HepG2 (cell line): ENCODE measurements at regions not wholly inside any gene's neighbourhood (a gene's known extent, or its start where the extent isn't known, plus 50 kb on each side); places are given as distances from the start of the nearest gene placed in this dataset.

ENCODE experiments used
- ATAC-seq: fragments of 200-7000 bp; cut with Tn5 transposase; 3 replicates; pipeline ENCODE4 v1.9.1; 2020; ENCODE audit warnings: mild to moderate bottlenecking, moderate library complexity
- BruUV-seq: library from RNA; stranded (reverse); fragments of 400-500 nt; replicated peaks from 2 replicates; lab custom pipeline; 2021; lab: Mats Ljungman, UMichigan
- CTCF ChIA-PET: fragments of 300-600 bp; formaldehyde crosslinking; extraction: SDS; loops from one replicate; lab custom pipeline; 2021; ENCODE audit warnings: low total read pairs, inconsistent platforms, low intra/inter-chr PET ratio; lab: Yijun Ruan, JAX
- POLR2A ChIA-PET: fragments of 350-600 bp; sonication (Branson Sonifier 250); formaldehyde crosslinking; loops from one replicate; lab custom pipeline; 2020; ENCODE audit warnings: antibody characterized with exemption, inconsistent platforms; lab: Yijun Ruan, JAX
- DNase-seq: peaks from one replicate; pipeline ENCODE4 v3.0.0-alpha.2; 2015; ENCODE audit warnings: low spot score
- FAIRE-seq: peaks from 3 replicates; lab custom pipeline; 2011; peaks lifted over from hg19 to GRCh38; lab: Jason Lieb, UNC
- H2AFZ ChIP-seq: one replicate; pipeline ENCODE4 v1.6.1; 2011; ENCODE audit warnings: low read length, inconsistent platforms
- H3K27ac ChIP-seq: fragments of 300-600 bp; 3 replicates; pipeline ENCODE4 v1.8.0; 2011; ENCODE audit warnings: mixed run types, mild to moderate bottlenecking, mixed read lengths, low read length, inconsistent platforms; ENCODE audit not compliant: insufficient read depth; ENCODE audit errors: extremely low read length
- H3K27me3 ChIP-seq, 2 experiments: fragments of 200-600 bp in 1 of 2; 2 replicates in 1 of 2; 3 replicates in 1 of 2; pipeline versions ENCODE4 v1.6.0 to v1.8.0; 2011; ENCODE audit warnings: low read length in 2 of 2, mild to moderate bottlenecking in 2 of 2, moderate library complexity in 2 of 2, inconsistent platforms in 1 of 2; ENCODE audit not compliant: insufficient read depth in 2 of 2, control insufficient read depth in 1 of 2
- H3K36me3 ChIP-seq, 2 experiments: fragments of 200-600 bp in 1 of 2; replicated peaks in 1 of 2; 2 replicates in 1 of 2; 3 replicates in 1 of 2; pipeline versions ENCODE4 v1.5.1 to v1.8.0; 2011; ENCODE audit warnings: low read length in 2 of 2, inconsistent platforms in 1 of 2; ENCODE audit not compliant: insufficient read depth in 2 of 2, control insufficient read depth in 1 of 2
- H3K4me1 ChIP-seq: 2 replicates; pipeline ENCODE4 v1.5.1; 2012; ENCODE audit warnings: low read length, inconsistent platforms; ENCODE audit not compliant: insufficient read depth
- H3K4me2 ChIP-seq: 2 replicates; pipeline ENCODE4 v1.6.0; 2011; ENCODE audit warnings: low read depth, low read length, inconsistent platforms
- H3K4me3 ChIP-seq, 3 experiments: fragments of 200-600 bp in 1 of 3; sonication (generic), shearing (Covaris generic) in 1 of 3; replicated peaks in 1 of 3; 2 replicates each; pipeline ENCODE4 v1.5.1; 2011 to 2016; ENCODE audit warnings: low read length in 3 of 3, inconsistent platforms in 2 of 3, low read depth in 2 of 3, mild to moderate bottlenecking in 2 of 3, control low read depth in 1 of 3, mixed read lengths in 1 of 3; ENCODE audit not compliant: insufficient read depth in 1 of 3
- H3K79me2 ChIP-seq: one replicate; pipeline ENCODE4 v1.6.1; 2011; ENCODE audit warnings: low read length, inconsistent platforms; ENCODE audit not compliant: insufficient read depth
- H3K9ac ChIP-seq: 2 replicates; pipeline ENCODE4 v1.6.0; 2011; ENCODE audit warnings: mild to moderate bottlenecking, low read depth, low read length, inconsistent platforms; ENCODE audit not compliant: insufficient read depth
- H3K9me3 ChIP-seq: 2 replicates; pipeline ENCODE4 v1.5.1; 2012; ENCODE audit warnings: mild to moderate bottlenecking, low read length
- H4K20me1 ChIP-seq: 2 replicates; pipeline ENCODE4 v1.6.0; 2011; ENCODE audit warnings: inconsistent platforms, mild to moderate bottlenecking, low read length, moderate library complexity; ENCODE audit not compliant: insufficient read depth
- BORCS8-MEF2B ChIP-seq: sonication (generic); formaldehyde crosslinking; IDR thresholded peaks from 2 replicates; pipeline ENCODE4 v1.8.0; 2022; ENCODE audit warnings: mild to moderate bottlenecking, missing genetic modification reagents
- FOXP4 ChIP-seq: sonication (generic); formaldehyde crosslinking; IDR thresholded peaks from 2 replicates; pipeline ENCODE4 v1.4.0; 2020; ENCODE audit warnings: missing genetic modification reagents
- PHF21A ChIP-seq: sonication (generic); formaldehyde crosslinking; IDR thresholded peaks from 2 replicates; pipeline ENCODE4 v1.5.0; 2020; ENCODE audit warnings: mild to moderate bottlenecking, missing genetic modification reagents
- SETDB1 ChIP-seq: sonication (generic); formaldehyde crosslinking; IDR thresholded peaks from 2 replicates; pipeline ENCODE4 v1.5.1; 2020; ENCODE audit warnings: missing genetic modification reagents, mild to moderate bottlenecking, borderline replicate concordance
- SNAI1 ChIP-seq: sonication (generic); formaldehyde crosslinking; IDR thresholded peaks from 2 replicates; pipeline ENCODE4 v1.5.0; 2020; ENCODE audit warnings: mild to moderate bottlenecking, missing genetic modification reagents, borderline replicate concordance
- SP2 ChIP-seq: sonication (generic); formaldehyde crosslinking; IDR thresholded peaks from 2 replicates; pipeline ENCODE4 v1.5.1; 2020; ENCODE audit warnings: mild to moderate bottlenecking, missing genetic modification reagents
- TOPORS ChIP-seq: sonication (generic); formaldehyde crosslinking; IDR thresholded peaks from 2 replicates; pipeline ENCODE4 v1.8.0; 2023; ENCODE audit warnings: mild to moderate bottlenecking, missing genetic modification reagents
- ZC3H13 ChIP-seq: sonication (generic); formaldehyde crosslinking; IDR thresholded peaks from 2 replicates; pipeline ENCODE4 v1.8.1; 2023; ENCODE audit warnings: mild to moderate bottlenecking, missing genetic modification reagents, moderate library complexity
- ZNF552 ChIP-seq: sonication (generic); formaldehyde crosslinking; IDR thresholded peaks from 2 replicates; pipeline ENCODE4 v1.9.0; 2022; ENCODE audit warnings: missing genetic modification reagents, mild to moderate bottlenecking, borderline replicate concordance
- ZNF569 ChIP-seq: sonication (generic); formaldehyde crosslinking; IDR thresholded peaks from 2 replicates; pipeline ENCODE4 v1.5.0; 2020; ENCODE audit warnings: mild to moderate bottlenecking, missing genetic modification reagents, moderate library complexity, borderline replicate concordance
- WGBS: methylation state at CpG from one replicate; pipeline ENCODE4 v1.1.6; 2017; ENCODE audit warnings: low lambda C conversion rate; 5-methylcytosine and 5-hydroxymethylcytosine counted together
- in situ Hi-C: cut with HindIII; loops from 2 replicates; pipeline ENCODE4 v1.10.0; 2017; ENCODE audit warnings: low pct_unique_long_range_greater_than_20kb; ENCODE audit not compliant: extremely low pct_ligation_motif_present
- intact Hi-C: fragments of 100-400 bp; cut with micrococcal nuclease; formaldehyde crosslinking; loops from one replicate; pipeline ENCODE4 v1.10.0; 2022; ENCODE audit not compliant: unreplicated experiment
- TF ChIP-seq, protein P1 (sequence below): sonication (generic); formaldehyde crosslinking; IDR thresholded peaks from 2 replicates; pipeline ENCODE4 v1.4.0; 2020; ENCODE audit warnings: missing genetic modification reagents, mild to moderate bottlenecking, borderline replicate concordance
- TF ChIP-seq, protein P2 (sequence below): sonication (generic); formaldehyde crosslinking; IDR thresholded peaks from 2 replicates; pipeline ENCODE4 v1.5.0; 2020; ENCODE audit warnings: missing genetic modification reagents, mild to moderate bottlenecking, borderline replicate concordance

GRCh38 chr4:156659570-156659969 lies 312.0 kb downstream of the PDGFC start (continued):
- TF ChIP-seq SETDB1 (CRISPR knock-in tag) (no peak), BORCS8-MEF2B (CRISPR knock-in tag) (no peak), ZNF569 (no peak), ZNF552 (CRISPR knock-in tag) (no peak)
- TF ChIP-seq, protein P1, sequence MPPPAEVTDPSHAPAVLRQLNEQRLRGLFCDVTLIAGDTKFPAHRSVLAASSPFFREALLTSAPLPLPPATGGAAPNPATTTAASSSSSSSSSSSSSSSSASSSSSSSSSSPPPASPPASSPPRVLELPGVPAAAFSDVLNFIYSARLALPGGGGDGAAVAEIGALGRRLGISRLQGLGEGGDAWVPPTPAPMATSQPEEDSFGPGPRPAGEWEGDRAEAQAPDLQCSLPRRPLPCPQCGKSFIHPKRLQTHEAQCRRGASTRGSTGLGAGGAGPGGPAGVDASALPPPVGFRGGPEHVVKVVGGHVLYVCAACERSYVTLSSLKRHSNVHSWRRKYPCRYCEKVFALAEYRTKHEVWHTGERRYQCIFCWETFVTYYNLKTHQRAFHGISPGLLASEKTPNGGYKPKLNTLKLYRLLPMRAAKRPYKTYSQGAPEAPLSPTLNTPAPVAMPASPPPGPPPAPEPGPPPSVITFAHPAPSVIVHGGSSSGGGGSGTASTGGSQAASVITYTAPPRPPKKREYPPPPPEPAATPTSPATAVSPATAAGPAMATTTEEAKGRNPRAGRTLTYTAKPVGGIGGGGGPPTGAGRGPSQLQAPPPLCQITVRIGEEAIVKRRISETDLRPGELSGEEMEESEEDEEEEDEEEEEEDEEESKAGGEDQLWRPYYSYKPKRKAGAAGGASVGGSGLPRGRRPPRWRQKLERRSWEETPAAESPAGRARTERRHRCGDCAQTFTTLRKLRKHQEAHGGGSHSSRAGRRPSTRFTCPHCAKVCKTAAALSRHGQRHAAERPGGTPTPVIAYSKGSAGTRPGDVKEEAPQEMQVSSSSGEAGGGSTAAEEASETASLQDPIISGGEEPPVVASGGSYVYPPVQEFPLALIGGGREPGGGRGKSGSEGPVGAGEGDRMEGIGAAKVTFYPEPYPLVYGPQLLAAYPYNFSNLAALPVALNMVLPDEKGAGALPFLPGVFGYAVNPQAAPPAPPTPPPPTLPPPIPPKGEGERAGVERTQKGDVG, result no peak

DNA sequence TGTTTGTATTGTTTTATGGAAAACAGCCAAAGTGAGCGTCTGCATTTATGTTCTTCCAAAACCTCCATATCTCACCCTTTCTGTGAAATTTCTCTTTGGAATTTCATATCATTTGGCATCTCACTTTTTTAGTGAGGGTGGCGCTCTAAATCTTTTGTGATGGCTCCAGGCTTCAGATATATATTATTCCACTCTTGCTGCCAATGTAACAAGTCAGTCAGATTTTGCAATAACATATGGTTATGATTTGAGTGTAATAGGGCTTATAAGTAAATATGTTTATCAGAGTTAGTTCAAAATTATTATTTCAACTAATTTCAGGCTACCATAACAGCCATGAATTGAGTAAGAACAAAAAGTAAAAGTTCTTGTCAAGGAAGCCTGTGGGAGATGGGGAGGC lies 314.7 kb downstream of the PDGFC start:
- BruUV-seq, result no TSS peak
- CTCF ChIA-PET, result no interaction called here
- no peak for ATAC-seq

More for the DNA sequence above, 314.7 kb downstream of the PDGFC start:
- peaks cover 8% of the 10 kb centered on the region; the same call in 1 of the 2 replicates for H3K4me1 ChIP-seq
- H3K27ac ChIP-seq, result no peak overlapping the region
- H4K20me1 ChIP-seq, result no peaks in the 10 kb centered on the region
- H3K9ac ChIP-seq, result no peak overlapping the region
- H3K79me2 ChIP-seq, result no peaks in the 10 kb centered on the region
- no peaks in the 10 kb centered on the region for H3K9me3 ChIP-seq
- H2AFZ ChIP-seq, result no peak overlapping the region
- intact Hi-C loops, result no loop called here
- no peak for TF ChIP-seq PHF21A
- no peak for TF ChIP-seq SP2 (CRISPR knock-in tag)
- TF ChIP-seq TOPORS (CRISPR knock-in tag), result no peak
- no peak for TF ChIP-seq ZC3H13 (CRISPR knock-in tag)
- TF ChIP-seq, protein P2, sequence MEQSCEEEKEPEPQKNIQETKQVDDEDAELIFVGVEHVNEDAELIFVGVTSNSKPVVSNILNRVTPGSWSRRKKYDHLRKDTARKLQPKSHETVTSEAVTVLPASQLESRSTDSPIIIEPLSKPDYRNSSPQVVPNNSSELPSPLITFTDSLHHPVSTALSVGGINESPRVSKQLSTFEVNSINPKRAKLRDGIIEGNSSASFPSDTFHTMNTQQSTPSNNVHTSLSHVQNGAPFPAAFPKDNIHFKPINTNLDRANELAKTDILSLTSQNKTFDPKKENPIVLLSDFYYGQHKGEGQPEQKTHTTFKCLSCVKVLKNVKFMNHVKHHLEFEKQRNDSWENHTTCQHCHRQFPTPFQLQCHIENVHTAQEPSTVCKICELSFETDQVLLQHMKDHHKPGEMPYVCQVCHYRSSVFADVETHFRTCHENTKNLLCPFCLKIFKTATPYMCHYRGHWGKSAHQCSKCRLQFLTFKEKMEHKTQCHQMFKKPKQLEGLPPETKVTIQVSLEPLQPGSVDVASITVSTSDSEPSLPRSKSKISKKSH, result no peak
- no peak for TF ChIP-seq FOXP4 (CRISPR knock-in tag)
- no peak for TF ChIP-seq SNAI1 (CRISPR knock-in tag)
- TF ChIP-seq, all 625 proteins: peak for 0
- Histone ChIP-seq H3K27me3 (no peaks in the 10 kb centered on the region), H3K4me3 (no peak overlapping the region), H3K36me3 (no peaks in the 10 kb centered on the region), H3K4me2 (no peak overlapping the region)
- FAIRE-seq (no peak), DNase-seq (no peak)
- WGBS, result 2% methylated on average over 2 of the region's 2 CpGs
- POLR2A ChIA-PET, result no interaction called here
- in situ Hi-C loops, result no loop called here
